Spleen (tissue), 7 donors: ENCODE measurements at regions not wholly inside any gene's neighbourhood (a gene's known extent, or its start where the extent isn't known, plus 50 kb on each side); places are given as distances from the start of the nearest gene placed in this dataset.

Experiments
- POLR2AphosphoS5 ChIP-seq, 3 donors: sonication (generic); formaldehyde crosslinking; IDR thresholded peaks; one replicate each; pipeline ENCODE4 v1.5.1; 2017; ENCODE audit warnings: antibody characterized with exemption in 3 of 3
- TF ChIP-seq, protein P1 (sequence below), 11 experiments: fragments of 200-600 bp in 7 of 11; fragments of 450-650 bp in 4 of 11; sonication (generic) in 4 of 11; IDR thresholded peaks in 8 of 11; conservative IDR thresholded peaks in 3 of 11; 1 replicate in 7 of 11; 2 replicates in 4 of 11; pipeline versions ENCODE4 v1.4.0 to v1.8.0; 2016 to 2021; ENCODE audit warnings: antibody characterized with exemption in 11 of 11, inconsistent platforms in 4 of 11, mild to moderate bottlenecking in 1 of 11
- donor health status: DM: no; HTN: no; CAD: no; lungs with moderate emphysema.
- donor health status: DM: no; HTN: no; CAD: no.
- donor health status: DM: no; HTN: no; CAD: no.

DNA sequence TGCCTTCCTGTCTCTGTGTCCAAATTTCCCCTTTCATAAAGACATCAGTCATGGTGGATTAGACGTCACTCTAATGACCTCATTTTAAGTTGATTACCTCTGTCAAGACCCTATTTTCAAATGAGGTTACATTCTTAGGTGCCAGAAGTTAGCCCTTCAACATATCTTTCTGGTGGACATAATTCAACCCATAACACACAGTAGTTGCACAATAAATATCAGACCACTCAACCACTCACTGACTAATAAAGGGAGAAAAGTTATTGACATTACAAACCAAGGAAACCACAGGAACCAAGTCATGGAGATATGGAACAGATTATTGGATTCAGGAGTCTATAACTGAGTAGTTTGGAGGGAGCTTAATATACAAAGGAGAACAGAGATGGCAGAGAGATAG lies 377.4 kb upstream of the ACVR2A start:
- TF ChIP-seq POLR2AphosphoS5 (IDR thresholded peaks at IDR 0.05) = no peak
- TF ChIP-seq, protein P1, sequence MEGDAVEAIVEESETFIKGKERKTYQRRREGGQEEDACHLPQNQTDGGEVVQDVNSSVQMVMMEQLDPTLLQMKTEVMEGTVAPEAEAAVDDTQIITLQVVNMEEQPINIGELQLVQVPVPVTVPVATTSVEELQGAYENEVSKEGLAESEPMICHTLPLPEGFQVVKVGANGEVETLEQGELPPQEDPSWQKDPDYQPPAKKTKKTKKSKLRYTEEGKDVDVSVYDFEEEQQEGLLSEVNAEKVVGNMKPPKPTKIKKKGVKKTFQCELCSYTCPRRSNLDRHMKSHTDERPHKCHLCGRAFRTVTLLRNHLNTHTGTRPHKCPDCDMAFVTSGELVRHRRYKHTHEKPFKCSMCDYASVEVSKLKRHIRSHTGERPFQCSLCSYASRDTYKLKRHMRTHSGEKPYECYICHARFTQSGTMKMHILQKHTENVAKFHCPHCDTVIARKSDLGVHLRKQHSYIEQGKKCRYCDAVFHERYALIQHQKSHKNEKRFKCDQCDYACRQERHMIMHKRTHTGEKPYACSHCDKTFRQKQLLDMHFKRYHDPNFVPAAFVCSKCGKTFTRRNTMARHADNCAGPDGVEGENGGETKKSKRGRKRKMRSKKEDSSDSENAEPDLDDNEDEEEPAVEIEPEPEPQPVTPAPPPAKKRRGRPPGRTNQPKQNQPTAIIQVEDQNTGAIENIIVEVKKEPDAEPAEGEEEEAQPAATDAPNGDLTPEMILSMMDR (IDR thresholded peaks at IDR 0.05 in 8 of 11, conservative IDR thresholded peaks at IDR 0.05 in 3 of 11) = no peak
